ENCODE measurements at regions not wholly inside any gene's neighbourhood (a gene's known extent, or its start where the extent isn't known, plus 50 kb on each side); places are given as distances from the start of the nearest gene placed in this dataset.

DNA sequence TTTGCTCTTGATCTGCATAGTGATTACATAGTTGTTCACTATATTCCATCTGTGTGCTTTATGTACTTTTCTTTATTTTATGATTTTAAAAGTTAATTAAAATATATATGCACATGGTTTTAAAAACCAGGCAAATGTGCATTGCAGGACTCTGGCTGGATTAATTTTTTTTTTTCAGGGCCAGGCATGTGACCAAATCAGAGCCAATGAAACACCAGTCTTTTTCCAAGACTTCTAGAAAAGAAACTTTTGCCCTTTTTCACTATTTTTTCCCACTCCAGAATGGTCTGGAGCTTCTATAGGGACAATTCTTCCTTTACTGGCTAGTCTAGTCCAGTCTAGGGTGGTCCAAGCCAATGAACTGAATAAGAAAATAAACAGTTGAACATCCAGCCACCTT, 198.1 kb upstream of the FBXO11 start:
- DNase-seq (no peak), ATAC-seq (no peak)
- Histone ChIP-seq H3K9me3 (no peaks in the 10 kb centered on the region), H3K27ac (no peak overlapping the region), H3K36me3 (no peaks in the 10 kb centered on the region), H3K27me3 (no peaks in the 10 kb centered on the region), H3K4me1 (no peaks in the 10 kb centered on the region), H3K4me3 (no peak overlapping the region)
- TF ChIP-seq POLR2A (IDR thresholded peaks at IDR 0.05) = no peak
- TF ChIP-seq, protein P1, sequence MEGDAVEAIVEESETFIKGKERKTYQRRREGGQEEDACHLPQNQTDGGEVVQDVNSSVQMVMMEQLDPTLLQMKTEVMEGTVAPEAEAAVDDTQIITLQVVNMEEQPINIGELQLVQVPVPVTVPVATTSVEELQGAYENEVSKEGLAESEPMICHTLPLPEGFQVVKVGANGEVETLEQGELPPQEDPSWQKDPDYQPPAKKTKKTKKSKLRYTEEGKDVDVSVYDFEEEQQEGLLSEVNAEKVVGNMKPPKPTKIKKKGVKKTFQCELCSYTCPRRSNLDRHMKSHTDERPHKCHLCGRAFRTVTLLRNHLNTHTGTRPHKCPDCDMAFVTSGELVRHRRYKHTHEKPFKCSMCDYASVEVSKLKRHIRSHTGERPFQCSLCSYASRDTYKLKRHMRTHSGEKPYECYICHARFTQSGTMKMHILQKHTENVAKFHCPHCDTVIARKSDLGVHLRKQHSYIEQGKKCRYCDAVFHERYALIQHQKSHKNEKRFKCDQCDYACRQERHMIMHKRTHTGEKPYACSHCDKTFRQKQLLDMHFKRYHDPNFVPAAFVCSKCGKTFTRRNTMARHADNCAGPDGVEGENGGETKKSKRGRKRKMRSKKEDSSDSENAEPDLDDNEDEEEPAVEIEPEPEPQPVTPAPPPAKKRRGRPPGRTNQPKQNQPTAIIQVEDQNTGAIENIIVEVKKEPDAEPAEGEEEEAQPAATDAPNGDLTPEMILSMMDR (IDR thresholded peaks at IDR 0.05) = no peak
- intact Hi-C loops (cut with DNase I) = loop anchor here in 1 of 2 donors (10.0 kb wide), 1 partner anchor 250 kb away; no protein-coding TSS in a partner anchor

DNA sequence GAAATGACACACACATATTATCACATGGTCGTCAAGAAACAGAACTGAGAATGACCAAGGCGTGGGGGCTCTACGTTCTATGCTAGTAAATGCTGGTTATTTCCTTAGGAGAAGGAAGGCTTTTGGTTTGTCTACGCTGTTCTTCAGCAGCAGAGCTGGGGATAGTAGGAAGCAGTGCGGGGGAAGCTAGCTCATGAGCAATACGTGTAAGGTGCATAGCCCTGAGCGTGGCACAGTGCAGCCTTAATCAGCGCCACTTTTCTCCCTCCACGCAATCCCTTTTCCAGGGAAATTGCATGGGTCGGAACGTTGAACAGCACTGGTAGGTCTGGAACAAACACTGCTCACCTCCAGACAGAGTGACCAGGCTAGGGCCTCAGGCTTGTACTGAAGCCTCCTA, 199.6 kb upstream of the FBXO11 start:
- WGBS (ENCODE audit: insufficient coverage, low coverage, low lambda C conversion rate, missing lambda C conversion rate) = 59% methylated on average over 6 of the region's 11 CpGs
- no peak for TF ChIP-seq POLR2A (IDR thresholded peaks at IDR 0.05)
- TF ChIP-seq, protein P1 (IDR thresholded peaks at IDR 0.05) = no peak
- ATAC-seq = no peak
- Histone ChIP-seq H3K4me3 (peak overlapping the region in 1 of 3 donors; percentile 38), H3K4me1 (peaks cover 0 to 4% (median 0%) of the 10 kb centered on the region in 4 donors), H3K27ac (no peak overlapping the region), H3K27me3 (no peaks in the 10 kb centered on the region), H3K36me3 (no peaks in the 10 kb centered on the region), H3K9me3 (no peaks in the 10 kb centered on the region)
- intact Hi-C loops (cut with DNase I) = loop anchor here in 1 of 2 donors (10.0 kb wide), 1 partner anchor 251 kb away; no protein-coding TSS in a partner anchor
- no peak for DNase-seq

DNA sequence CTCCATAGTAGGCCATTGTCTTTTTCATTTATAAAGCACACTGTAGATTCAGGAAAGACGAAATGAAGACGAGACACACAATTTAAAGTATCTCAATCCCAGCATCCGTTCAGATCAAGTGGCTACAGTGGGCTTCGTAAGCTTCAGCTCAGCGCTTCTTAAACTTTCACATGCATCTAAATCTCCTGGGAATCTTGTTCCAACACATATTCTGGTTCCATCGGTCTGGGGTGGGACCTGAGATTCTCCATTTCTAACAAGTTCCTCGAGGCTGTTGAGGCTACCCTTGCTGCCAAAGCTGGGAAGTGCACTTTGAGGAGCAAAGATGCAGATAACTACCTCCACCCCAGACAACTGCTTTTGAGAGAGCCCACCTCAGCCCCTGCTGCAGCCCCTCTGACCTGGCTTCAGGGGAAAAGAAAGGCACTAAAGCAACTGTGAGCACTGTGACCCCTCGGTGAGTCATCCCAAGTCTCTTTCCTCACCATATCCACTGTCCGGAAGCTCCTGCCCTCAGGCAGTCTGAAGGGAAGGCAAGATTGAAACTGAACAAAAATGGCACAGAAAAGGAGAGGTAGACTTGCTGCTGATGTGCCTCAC, 201.1 kb upstream of the FBXO11 start:
- H3K27me3 ChIP-seq = no peaks in the 10 kb centered on the region
- no peaks in the 10 kb centered on the region for H3K9me3 ChIP-seq
- TF ChIP-seq, protein P1 (IDR thresholded peaks at IDR 0.05) = no peak
- no peak for TF ChIP-seq POLR2A (IDR thresholded peaks at IDR 0.05)
- no peaks in the 10 kb centered on the region for H3K36me3 ChIP-seq
- no peak for DNase-seq
- H3K27ac ChIP-seq = peak overlapping the region in 2 of 3 donors; percentile 1 to 17
- intact Hi-C loops (cut with DNase I) = loop anchor here in 1 of 2 donors (10.0 kb wide), 1 partner anchor 253 kb away; no protein-coding TSS in a partner anchor
- no peak for ATAC-seq
- WGBS (ENCODE audit: insufficient coverage, low coverage, low lambda C conversion rate, missing lambda C conversion rate) = 64% methylated on average over 9 of the region's 9 CpGs
- no peak overlapping the region for H3K4me3 ChIP-seq
- H3K4me1 ChIP-seq = peaks cover 0 to 9% (median 0%) of the 10 kb centered on the region in 4 donors

DNA sequence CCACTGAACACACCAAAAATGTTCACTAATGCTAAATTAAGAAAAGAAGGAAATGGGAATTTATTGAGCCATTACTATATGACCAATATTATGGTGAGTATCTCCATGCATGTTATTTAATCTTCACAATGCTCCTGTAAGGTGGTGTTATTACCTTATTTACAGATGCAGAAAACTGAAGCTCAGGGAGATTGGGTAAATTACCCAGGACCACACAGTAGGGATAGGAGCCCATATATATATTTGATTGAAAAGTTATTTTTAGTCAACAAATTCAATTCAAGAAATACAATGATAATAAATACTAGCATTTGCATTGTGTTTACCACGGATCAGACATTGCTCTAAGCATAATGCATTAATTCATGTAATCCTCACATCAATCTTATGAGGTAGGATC, 202.2 kb upstream of the FBXO11 start:
- no peak for ATAC-seq
- no peak overlapping the region for H3K4me3 ChIP-seq

More for the DNA sequence above, 202.2 kb upstream of the FBXO11 start:
- no peak for DNase-seq
- H3K4me1 ChIP-seq = peaks cover 0 to 19% (median 0%) of the 10 kb centered on the region in 4 donors
- H3K27ac ChIP-seq = no peak overlapping the region
- no peaks in the 10 kb centered on the region for H3K36me3 ChIP-seq
- H3K27me3 ChIP-seq = no peaks in the 10 kb centered on the region
- no peak for TF ChIP-seq POLR2A (IDR thresholded peaks at IDR 0.05)
- TF ChIP-seq, protein P1 (IDR thresholded peaks at IDR 0.05) = no peak
- H3K9me3 ChIP-seq = no peaks in the 10 kb centered on the region
- intact Hi-C loops (cut with DNase I) = loop anchor here in 1 of 2 donors (10.0 kb wide), 1 partner anchor 254 kb away; no protein-coding TSS in a partner anchor
- 67% methylated on average over 1 of the region's 1 CpG for WGBS (ENCODE audit: insufficient coverage, low coverage, low lambda C conversion rate, missing lambda C conversion rate)

Data from right lobe of liver (tissue), 6 donors.